Kasumi-1 (cell line): ENCODE measurements at regions not wholly inside any gene's neighbourhood (a gene's known extent, or its start where the extent isn't known, plus 50 kb on each side); places are given as distances from the start of the nearest gene placed in this dataset.
"Not testable (repeated sequence)": the region's sequence is repeated elsewhere in the genome, so short reads cannot be mapped to it uniquely, and the experiment has no call there.

Experiments used
- DNase-seq, 2 experiments: peaks; one replicate each; lab custom pipeline; 2025; lab: John Stamatoyannopoulos, UW

DNA sequence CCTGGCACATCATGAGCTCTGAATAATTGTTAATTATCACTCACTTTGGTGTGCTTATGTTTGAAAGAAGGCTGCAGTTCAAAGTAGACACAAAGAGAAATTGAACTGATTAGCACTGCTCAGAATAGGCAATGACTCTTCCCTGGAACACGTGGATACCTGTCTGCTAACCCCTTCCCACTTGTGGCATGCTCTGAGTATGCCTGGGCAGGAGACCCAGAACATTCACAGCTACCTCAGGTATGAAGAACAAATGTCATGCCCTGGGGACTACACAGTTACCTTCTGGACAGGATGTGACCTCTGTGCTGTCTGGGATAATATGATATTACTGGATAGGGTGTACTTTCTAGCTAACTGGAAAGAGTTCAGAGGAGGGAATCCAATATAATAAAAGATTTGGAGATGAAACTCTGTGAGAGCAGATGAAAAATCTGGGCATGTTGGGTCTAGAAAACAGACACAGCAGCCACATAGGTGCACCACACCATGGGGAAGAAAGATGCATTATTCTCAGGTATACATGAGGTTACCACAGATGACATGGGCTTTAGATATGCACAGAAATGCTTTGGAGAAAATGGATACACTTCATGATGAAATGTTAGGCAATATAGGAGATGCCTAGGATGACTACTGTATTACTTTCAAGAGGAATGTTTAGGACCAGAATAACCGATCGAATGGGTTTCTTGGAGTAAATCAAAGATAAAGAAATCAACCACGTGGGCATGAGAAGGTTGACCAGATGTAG, 324.2 kb upstream of the PREP start:
- no peak for DNase-seq

DNA sequence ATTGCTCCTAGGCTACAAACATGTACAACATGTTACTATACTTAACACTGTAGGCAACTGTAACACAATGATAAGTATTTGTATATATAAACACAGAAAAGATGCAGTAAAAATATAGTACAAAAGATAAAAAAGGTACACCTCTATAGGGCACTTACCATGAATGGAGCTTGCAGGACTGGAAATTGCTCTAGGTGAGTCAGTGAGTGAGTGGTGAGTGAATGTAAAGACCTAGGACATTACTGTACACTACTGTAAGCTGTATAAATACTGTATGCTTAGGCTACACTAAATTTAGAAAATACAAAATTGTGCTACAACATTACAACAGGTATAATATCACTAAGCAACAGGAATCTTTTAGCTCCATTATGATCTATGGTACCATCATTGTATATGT, 312.0 kb upstream of the PREP start:
- no peak for DNase-seq

DNA sequence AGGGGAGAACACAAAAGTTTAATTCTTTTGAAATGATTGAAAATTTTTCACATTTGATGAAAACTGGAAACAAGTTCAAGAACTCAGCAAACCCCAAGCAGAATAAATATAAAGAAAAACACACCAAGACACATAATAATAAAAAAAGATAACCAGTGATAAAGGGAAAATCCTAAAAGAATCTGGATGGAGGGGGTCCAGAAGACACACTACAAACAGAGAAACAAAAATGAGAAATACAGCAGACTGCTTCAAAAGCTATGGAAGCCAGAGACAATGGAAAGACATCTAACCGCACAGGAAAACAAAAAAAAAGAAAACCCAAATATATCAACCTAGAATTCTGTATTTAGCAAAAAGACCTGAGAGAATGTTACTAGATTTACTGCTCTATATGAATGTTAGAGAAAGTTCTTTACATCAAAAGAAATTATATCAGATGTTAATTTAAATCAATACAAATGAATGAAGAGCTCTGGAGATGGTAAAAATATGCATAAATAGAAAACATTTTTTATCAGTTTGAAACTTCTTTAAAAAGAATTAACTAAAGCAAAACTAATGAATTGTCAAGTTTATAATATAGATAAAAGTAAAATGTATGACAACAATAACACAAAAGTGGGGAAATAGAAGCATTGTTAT, 310.7 kb upstream of the PREP start:
- DNase-seq = peak in 1 of 2 experiments; percentile 11

DNA sequence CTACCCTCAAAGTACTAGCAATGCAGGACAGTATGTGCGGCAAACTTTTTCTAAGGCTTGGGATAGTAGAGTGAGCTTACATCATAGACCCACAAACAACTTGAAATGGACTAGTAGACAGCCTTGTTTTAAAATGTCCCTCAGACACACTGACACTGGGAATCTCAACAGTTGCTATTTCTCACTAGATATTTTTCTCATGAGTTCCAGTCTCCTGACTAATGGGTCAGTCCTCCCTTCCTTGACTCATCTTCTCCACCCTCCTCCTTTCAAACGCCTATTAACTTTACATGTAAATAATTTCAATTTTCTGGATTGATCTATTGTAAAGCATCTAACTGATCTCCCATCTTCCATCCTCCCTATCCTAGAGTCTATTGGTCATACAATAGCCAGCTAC, 308.3 kb upstream of the PREP start:
- DNase-seq = no peak

DNA sequence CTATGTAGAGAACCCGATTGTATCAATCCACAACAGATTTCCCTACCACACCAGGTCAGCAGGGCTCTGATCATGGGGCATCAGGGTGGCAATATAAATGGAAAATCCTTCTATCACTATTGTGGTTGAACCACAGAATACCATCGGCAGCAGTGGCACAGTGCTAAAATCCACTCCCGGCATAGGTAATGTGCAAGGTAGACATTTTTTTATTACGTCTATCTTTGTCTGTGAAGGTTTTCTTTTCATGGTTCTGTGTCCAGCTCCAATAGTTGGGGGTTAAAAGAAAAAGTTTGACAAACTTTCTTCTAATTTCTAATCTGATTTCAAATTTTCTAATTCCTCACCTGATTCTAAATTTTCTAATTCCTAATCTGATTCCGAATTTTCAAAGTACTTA, 302.7 kb upstream of the PREP start:
- no peak for DNase-seq

DNA sequence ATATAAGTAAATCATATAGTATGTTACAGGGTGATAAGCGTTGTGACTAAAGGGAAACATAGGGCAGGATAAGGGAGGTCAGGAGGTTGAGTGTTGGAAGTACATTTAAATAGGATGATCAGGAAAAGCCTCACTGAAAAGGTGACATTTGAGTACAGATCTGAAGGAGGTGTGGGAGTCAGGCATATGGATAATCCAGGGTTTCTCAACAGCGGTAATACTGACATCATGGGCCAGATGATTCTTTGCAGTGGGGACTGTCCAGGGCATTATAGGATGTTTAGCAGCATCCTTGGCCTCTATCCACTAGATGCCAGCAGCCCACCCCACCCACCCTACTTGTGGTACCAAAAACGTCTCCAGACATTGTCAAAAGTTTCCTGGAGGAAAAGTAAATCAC, 292.6 kb upstream of the PREP start:
- DNase-seq = no peak

DNA sequence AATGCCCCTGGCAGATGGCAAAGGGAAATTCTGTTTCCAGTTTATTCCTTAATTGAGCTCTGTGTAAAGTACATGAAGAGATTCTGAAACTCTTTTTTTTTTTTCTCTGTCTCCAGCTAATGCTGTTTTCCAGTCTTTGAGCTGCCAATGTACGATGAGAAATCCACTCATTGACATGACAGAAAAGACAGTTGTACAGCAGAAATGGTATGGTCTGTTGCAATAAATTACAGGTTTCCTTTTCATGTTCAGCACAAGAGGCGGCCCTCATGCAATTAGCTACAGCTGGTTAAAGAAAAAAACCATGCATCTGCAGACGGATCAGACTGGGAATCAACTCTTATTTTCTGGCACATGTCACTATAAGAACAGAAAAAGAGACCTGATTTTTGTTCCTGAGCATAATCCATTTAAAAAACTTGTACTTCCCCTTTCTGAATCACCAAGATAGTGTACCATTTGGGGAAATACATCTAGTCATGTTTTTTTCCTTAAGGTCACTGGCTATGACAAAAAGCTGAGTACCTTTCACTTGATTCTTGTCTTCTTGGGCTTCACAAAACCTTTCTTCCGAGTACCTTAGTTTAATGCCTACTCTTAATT, 289.8 kb upstream of the PREP start:
- peak; percentile 56 to 69 for DNase-seq

DNA sequence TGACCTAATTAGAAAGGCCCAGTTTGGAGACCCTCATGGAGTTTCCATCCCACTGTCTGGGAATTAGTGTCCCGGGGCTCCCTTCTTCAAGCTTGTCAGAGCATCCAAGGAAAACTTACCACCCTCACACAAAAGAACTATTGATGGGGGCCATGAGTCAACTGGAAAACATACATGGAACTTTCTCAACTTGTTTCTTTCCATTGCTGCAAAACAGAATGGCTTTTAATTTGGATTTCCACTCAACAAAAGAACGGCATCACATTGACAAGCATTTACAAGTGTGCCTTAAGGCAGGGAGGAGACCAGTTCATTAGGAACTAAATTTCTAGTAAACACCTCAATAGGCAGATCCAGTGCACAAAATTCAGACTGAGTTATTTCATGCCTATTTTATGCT, 289.1 kb upstream of the PREP start:
- DNase-seq = no peak

DNA sequence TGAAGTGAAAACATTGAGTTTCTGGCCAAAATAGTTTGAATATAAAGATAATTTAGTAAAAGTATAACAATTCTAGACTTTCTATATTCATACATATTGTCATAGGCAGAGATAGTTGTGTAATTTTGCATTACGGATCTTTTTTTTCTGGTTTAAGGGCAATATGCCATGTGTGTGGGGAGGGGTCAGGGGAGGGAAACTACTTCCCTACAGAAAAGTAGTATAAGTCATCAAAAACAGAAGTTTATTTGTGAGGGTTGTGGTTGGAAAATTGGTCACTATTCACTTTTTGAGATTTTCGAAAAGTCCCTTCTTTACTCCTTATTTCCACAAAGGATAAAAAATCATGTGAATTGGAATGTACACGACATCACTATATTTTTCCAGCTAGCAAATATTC, 288.2 kb upstream of the PREP start:
- DNase-seq = no peak

DNA sequence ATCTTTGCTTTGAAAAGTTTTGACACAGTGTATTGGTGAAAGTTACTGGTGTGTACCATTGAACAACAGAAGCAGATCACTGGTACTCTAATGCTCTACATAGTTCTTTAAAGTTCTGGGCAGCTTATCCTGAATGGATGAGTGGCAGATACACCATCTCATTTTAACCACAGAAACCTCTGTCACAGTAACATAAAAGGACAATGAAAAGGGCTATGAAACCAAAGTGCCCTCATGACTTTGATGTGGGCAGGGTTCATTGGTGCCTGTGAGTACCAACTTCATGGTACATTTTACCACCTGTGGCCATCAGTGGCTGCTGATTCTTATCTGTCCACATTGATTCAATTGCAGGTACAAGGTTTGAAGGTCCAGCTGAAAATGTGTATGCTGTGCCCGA, 285.7 kb upstream of the PREP start:
- DNase-seq = no peak

DNA sequence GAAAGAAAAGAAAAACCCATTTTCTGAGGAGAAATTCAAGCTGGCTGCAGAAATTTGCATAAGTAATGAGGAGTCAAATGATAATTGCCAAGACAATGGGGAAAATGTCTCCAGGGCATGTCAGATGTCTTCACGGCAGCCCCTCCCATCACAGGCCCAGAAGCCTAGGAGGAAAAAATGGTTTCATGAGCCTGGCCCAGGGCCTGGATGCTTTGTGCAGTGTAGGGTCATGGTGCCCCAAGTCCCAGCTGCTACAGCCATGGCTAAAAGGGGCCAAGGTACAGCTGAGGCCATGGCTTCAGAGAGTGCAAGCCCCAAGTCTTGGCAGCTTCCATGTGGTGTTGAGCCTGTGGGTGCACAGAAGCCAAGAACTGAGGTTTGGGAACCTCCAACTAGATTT, 283.9 kb upstream of the PREP start:
- not testable (repeated sequence) for DNase-seq

DNA sequence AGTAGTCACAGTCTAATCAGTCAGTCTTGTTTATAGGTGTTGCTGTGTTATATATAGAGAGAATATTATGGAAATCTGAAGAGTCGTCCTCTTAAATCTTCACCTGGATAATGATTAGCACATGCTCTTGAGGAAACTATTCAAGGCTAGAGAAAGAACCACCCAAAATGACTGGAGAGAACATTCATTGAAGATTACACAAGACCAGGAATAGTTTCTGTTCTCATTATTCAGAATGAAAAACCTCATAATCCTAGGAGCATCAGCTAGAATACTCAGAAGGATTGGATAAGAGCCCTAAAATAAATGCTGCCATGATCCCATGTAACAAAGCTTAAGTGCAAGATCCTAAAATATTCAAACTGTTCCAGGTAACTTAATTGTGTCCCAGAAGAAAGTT, 278.2 kb upstream of the PREP start:
- no peak for DNase-seq

DNA sequence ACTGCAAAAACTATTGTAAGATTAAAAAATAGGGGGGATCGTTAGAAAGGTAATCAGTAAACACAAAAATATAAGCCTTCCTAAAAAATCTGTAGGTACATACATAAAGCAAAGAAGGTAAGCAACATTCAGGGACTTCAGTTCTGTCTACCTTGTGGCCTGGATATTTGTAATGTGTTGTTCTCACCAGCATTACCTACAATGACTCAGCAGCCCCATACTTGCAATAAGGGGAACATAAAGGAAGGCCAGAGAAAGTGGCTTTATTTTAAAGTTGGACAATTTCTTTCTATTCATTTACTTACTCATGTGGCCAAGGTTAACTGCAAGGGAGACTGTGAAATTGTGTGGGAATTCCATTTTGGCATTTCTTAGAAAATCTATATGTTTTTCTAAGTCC, 277.2 kb upstream of the PREP start:
- DNase-seq = no peak

DNA sequence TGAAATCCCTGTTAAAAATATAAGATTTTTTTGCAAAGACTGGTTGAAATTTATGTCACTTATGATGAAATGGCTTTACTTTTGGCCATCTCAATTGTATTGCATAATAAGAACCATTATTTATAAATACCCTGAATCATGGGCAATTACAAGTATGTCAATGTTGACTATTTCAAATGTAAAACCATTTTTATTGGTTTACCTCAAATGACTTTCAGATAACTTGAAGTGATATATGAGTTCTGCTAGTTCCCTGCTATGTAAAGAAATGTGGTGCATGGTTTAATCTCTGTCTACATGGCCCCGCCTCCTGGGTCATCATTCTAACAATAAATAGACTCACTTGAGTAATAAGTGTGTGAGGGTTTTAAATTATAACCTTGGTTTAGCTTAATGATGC, 275.6 kb upstream of the PREP start:
- DNase-seq = no peak

DNA sequence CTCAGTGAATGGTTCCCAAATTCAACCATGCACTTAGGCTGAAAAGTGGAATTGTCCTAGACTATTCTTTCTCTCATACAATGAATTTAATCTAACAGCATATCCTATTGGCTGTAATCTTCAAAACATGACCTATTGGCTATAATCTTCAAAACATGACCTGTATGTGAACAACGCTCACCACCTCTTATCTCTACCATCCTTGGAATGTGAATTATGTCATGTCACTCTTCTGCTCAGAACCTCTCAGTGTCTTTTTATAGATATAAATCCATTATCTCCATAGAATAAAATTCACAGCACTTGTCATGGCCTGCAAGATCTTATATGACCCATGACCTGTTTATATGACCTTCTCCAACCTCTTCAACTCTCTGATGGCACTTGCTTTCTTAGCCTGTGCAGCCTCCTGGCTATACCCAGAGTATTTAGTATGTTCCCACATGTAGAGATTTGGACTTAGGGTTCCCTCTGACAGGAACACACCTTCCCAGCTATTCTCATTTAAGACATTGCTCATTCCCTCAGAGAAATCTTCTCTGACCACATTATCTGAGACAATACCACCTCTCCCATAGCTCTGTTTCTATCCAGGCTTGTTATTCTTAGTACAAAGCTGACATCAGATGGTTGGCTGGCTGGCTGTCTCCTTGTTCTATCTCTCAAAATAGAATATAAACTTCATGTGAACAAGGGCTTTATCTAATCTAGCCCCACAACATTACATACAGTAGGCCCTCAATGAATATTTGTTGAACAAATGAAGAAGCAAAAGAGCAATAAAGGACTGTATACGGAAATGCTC, 275.0 kb upstream of the PREP start:
- DNase-seq = no peak

DNA sequence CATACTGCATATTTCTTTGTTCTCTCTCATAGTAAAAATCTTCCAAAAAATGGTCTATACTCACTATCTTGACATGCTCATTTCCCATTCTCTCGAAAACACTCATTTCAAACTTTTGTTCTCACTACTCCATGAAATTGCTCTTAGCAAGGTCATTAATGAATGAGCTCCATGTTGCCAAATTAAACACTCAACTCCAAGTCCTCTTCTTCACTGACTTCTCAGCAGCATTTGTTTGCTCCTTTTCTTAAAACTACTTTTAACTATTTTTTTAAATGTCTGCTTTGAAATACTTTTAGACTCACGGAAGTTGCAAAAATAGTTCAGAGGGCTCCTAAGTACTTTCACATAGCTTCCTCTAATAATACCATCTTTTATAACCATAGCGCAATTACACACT, 274.0 kb upstream of the PREP start:
- no peak for DNase-seq

DNA sequence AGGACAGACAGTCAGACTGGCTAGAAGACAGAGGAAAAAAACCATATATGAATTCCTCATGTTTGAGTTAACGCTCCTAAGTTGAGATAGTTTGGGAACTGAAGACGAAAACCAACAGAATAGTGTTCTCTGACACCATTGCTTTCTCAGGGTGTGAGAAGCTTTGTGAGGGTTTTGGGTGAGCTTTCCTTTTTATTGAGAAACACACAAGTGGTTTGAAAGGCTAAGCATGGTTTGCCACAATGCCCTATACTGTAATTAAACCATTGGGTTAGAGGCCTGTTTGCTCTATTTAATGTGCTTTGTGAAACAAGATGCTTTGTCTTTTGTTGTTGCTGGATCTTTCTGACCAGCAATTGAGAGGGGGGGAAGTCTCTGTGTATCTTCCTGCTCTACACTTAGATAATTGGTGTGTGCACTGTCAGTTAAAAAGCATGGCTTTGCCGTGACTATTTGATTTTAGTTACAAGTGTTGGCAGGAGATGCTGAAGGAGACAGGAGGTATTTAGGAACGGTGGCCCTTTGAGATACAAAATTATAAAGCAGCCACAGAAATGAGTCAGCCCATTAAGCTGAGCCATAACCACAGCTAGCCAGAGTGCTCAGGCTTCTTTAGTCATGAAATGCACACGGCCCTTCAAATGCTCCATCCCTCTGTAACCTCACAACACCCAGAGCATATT, 273.0 kb upstream of the PREP start:
- DNase-seq = no peak

DNA sequence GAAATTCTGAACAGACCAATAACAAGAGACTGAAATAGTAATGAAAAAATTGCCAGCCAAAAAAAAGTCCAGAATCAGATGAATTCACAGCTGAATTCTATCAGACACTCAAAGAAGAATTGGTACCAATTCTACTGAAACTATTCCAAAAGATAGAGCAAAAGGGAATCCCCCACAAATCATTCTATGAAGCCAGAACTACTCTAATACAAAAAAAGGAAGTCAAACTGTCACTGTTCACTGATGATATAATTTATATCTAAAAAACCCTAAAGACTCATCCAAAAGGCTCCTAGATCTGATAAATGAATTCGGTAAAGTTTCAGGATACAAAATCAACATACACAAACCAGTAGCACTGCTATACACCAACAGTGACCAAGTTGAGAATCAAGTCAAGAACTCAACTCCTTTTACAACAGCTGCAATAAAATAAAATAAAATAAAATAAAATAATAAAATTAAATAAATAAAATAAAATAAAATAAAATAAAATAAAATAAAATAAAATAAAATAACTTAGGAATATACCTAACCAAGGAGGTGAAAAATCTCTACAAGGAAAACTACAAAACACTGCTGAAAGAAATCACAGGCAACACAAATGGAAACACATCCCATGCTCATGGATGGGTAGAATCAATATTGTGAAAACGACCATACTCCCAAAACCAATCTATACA, 270.1 kb upstream of the PREP start:
- DNase-seq = peak; percentile 4 to 6

DNA sequence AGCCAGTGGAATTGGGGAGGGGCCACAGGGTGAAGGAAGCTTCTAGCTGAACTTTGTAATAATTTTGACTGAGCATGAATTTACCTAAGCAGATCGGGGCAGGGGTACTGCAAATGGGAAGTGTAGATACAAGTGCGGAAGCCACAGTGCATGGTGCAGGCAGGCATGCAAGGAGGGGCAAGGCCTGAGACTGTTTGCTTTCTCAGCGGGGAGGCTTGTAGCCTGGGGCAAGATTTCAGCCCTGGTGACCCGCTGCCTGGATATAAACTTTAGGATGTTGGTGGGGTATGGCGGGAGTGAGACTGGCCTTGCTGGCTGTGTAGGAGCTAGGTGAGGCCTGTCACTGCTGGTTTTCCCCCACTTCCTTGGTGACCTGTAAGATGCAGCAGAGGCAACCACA, 266.4 kb upstream of the PREP start:
- no peak for DNase-seq

DNA sequence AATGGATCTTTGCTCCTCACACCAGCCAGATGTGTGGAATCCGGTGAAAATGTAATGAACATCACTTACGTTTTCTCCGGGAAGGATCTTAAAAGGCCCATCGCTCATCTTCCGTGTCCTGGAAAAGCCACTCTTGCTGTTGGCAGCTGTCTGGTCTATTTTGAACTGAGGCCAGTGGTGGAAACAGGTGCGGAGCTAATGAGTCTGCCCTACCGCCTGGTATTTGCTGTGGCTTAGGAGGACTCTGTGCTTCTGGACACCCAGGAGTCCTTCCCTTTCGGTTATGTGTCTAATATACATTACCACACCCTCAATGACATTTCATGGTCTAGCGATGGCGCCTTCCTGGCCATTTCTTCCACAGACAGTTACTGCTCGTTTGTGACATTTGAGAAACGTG, 264.2 kb upstream of the PREP start:
- DNase-seq = no peak

DNA sequence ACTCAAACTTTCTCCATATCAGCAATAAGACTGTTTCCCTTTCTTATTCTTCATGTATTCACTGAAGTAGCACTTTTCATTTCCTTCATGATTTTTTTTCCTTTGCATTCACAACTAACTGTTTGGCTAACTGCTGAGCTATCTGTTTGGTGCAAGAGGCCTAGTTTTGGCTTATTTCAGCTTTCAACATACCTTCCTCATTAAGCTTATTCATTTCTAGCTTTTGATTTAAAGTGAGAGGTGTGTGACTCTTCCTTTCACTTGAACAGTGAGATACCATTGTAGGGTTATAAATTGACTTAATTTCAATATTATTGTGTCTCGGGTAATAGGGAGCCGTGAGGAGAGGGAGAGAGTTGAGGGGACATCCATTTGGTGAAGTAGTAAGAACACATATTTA, 262.0 kb upstream of the PREP start:
- no peak for DNase-seq

DNA sequence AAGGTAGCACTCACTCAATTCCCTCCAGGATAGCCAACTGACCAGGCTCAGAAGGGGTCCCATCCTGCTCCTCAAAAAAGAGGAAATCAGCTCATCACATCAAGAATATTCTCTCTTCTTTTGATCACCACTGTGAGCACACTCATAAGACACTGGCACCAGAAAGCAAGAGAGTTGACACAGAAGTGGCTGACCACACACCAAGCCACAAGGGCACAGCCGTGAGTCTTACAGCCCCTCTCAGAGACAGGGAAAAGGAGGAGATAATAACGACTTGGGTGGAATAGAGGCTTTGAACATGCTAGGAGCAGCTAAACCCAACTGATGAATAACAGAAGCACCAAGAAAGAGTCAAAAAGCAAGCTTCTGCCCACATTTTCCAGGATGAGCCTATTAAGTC, 249.1 kb upstream of the PREP start:
- no peak for DNase-seq
